ENCODE measurements at regions not wholly inside any gene's neighbourhood (a gene's known extent, or its start where the extent isn't known, plus 50 kb on each side); places are given as distances from the start of the nearest gene placed in this dataset.

GRCh38 chr18:38933910-38934510 lies 1368.4 kb upstream of the CELF4 start:
- Histone ChIP-seq H3K27ac (no peak overlapping the region), H3K27me3 (no peaks in the 10 kb centered on the region), H3K4me1 (ENCODE audit: insufficient read depth) (no peaks in the 10 kb centered on the region), H3K4me3 (no peak overlapping the region), H3K9me3 (no peaks in the 10 kb centered on the region), H3K36me3 (no peaks in the 10 kb centered on the region)
- TF ChIP-seq POLR2A (IDR thresholded peaks at IDR 0.05) (no peak), EP300 (IDR thresholded peaks at IDR 0.05) (no peak), CTCF (IDR thresholded peaks at IDR 0.05) (no peak)
- DNase-seq = no peak
- intact Hi-C loops (cut with DNase I) = no loop called here

- 91 to 92% (median 92%) methylated on average over 3 of the region's 3 CpGs for WGBS, 3 donors
- no peak for TF ChIP-seq POLR2A (IDR thresholded peaks at IDR 0.05)
- TF ChIP-seq CTCF (IDR thresholded peaks at IDR 0.05) = no peak
- no peak for TF ChIP-seq EP300 (IDR thresholded peaks at IDR 0.05)
- Histone ChIP-seq H3K36me3 (no peaks in the 10 kb centered on the region), H3K27ac (no peak overlapping the region), H3K4me3 (no peak overlapping the region), H3K27me3 (no peaks in the 10 kb centered on the region), H3K4me1 (ENCODE audit: insufficient read depth) (no peaks in the 10 kb centered on the region), H3K9me3 (no peaks in the 10 kb centered on the region)
- no peak for DNase-seq
- intact Hi-C loops (cut with DNase I) = no loop called here
These were observed 1367.7 kb upstream of the CELF4 start for GRCh38 chr18:38933322-38933721.

DNA sequence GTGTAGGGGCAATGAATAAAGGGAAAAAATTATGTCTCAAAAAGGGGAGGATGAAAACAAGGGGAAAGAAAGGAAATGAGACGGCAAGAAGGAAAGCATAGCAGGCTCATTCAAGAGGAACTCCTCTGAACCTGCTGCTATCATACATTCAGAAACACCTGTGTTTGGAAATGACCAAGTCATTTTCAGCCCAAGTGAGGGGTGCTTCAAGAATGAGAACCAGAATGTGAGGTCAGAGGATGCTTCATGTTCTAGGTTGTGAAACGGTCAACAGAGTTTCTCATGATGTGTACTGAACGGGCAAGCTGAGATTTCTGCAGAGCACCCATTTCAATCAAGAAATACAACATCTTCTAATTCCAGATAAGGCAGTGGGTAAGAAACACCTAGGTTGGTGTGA lies 1367.2 kb upstream of the CELF4 start:
- Histone ChIP-seq H3K9me3 (no peaks in the 10 kb centered on the region), H3K27me3 (no peaks in the 10 kb centered on the region), H3K4me3 (no peak overlapping the region), H3K27ac (no peak overlapping the region), H3K36me3 (no peaks in the 10 kb centered on the region), H3K4me1 (ENCODE audit: insufficient read depth) (no peaks in the 10 kb centered on the region)
- TF ChIP-seq EP300 (IDR thresholded peaks at IDR 0.05) (no peak), CTCF (IDR thresholded peaks at IDR 0.05) (no peak), POLR2A (IDR thresholded peaks at IDR 0.05) (no peak)
- no peak for DNase-seq
- 84 to 91% (median 91%) methylated on average over 3 of the region's 3 CpGs for WGBS, 3 donors
- intact Hi-C loops (cut with DNase I) = no loop called here

- intact Hi-C loops (cut with DNase I) = no loop called here
- no peaks in the 10 kb centered on the region for H3K36me3 ChIP-seq
- WGBS, 3 donors = 95 to 99% (median 96%) methylated on average over 3 of the region's 3 CpGs
- no peak for DNase-seq
- no peaks in the 10 kb centered on the region for H3K4me1 ChIP-seq (ENCODE audit: insufficient read depth)
- H3K27ac ChIP-seq = no peak overlapping the region
- no peak overlapping the region for H3K4me3 ChIP-seq
- no peaks in the 10 kb centered on the region for H3K27me3 ChIP-seq
- no peaks in the 10 kb centered on the region for H3K9me3 ChIP-seq
- no peak for TF ChIP-seq CTCF (IDR thresholded peaks at IDR 0.05)
- no peak for TF ChIP-seq POLR2A (IDR thresholded peaks at IDR 0.05)
- TF ChIP-seq EP300 (IDR thresholded peaks at IDR 0.05) = no peak
These were observed 1366.1 kb upstream of the CELF4 start for GRCh38 chr18:38931754-38932050.

All from ovary (tissue), 7 donors.